Stromal cell of bone marrow (primary cell): ENCODE measurements at regions not wholly inside any gene's neighbourhood (a gene's known extent, or its start where the extent isn't known, plus 50 kb on each side); places are given as distances from the start of the nearest gene placed in this dataset.
"Not testable (repeated sequence)": the region's sequence is repeated elsewhere in the genome, so short reads cannot be mapped to it uniquely, and the experiment has no call there.

Source experiments
- DNase-seq: peaks from one replicate; pipeline ENCODE4 v3.0.0-alpha.2; 2012; ENCODE audit warnings: low read depth

GRCh38 chr12:78519422-78519821, 345.2 kb upstream of the SYT1 start:
- no peak for DNase-seq

DNA sequence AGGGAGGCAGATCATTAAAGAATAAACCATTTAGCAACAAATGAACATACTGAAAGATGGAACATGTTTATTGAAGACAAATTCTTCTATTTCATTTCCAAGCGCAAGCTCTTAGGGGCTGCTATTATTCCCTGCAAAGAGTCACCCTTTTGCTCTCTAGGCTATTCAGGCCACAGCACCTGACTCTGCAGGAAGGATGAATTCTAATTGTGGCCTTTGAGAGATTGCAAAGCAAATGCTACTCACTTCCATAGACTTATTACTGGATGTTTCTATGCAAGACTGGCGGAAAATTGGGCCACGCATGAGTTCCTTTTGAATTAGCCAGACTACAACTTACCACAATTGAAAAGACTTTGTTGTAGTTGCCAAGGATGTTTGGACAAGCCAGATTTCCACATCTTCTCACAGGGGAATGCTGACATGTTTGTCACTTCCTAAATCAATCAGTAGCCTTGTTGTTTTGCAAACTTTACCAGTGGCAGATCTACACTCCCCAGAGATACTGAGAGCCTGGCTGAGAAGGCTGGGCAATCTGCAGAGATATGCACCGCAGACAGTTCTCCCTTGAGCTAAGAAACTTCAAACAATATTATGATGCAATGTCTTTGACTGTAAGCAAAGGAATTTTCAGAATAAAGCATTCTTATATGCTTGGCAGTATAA, 334.3 kb upstream of the SYT1 start:
- DNase-seq: peak; percentile 16

GRCh38 chr12:78531831-78532458, 332.6 kb upstream of the SYT1 start:
- DNase-seq: no peak

DNA sequence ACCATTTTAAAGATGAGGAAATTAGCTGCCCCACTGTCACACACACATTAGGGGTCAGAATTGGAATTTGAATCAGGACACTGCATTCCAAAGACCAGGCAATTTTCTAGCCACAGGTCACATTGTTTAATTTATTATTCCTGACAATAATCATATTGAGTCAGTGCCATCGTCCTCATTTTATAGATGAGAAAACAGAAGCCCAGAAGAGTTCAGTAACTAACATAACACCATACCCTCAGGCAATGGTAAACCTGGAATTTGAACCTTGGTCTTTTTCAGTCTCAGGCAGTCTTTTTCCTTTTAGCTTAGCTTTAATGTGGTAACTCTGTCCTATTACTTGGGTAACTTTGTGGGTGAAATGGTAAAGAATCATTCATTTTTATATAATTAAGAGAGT, 330.3 kb upstream of the SYT1 start:
- no peak for DNase-seq

GRCh38 chr12:78540606-78541336, 323.8 kb upstream of the SYT1 start:
- DNase-seq: no peak

DNA sequence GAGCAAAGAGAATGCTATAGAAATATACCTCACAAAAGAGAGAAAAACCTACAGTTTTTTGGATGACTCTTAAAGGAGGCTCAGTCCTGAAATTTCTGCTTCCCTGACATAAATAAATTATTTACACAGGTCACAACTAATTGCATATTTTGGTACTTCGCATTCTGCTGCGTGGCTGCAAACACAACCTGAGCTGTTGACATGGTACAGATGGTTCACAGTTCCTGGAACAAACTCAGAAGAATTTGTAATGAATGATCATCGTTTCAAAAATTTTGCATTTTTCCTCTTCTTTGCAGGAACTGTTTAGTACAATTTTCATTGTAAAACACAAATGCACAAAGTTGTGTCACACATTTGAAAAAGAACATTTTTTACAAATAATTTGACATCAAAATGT, 313.7 kb upstream of the SYT1 start:
- DNase-seq: no peak

DNA sequence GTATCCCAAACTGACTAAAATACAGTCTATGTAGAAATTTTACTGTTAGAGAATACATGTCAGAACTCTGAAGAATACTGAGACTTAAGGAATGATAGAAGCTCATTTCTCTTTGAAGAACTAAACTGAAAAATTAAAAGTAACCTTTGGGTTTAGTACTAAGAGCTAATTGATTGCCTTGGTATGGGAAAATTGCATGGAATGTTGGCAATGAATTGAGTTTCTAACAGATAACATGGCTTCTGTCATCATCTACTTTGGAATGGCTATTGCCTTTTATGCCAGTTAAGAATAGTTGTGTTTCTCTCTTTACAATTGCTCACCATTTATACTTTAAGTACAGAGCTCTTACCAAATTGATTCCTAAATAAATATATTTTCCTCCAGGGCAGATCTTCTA, 308.8 kb upstream of the SYT1 start:
- DNase-seq: no peak

DNA sequence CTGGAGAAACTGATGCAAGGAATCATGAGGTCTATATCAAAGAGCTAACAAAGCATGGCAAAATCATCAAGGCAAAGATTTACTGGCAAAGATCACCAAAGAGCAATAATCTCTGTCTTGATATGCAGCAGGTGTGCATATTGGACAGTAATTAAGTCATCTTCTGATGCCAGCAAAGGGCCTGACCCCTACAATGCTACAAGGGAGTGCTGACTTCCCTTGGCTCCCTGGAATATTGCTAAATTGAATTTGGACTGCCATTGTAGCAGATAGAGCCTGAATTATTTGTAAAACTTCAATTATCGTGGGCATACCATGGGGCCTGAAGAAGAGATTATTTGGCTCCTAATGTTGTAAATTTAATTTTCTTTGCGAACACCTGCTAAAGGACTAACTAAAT, 307.9 kb upstream of the SYT1 start:
- no peak for DNase-seq

GRCh38 chr12:78559416-78559815, 305.2 kb upstream of the SYT1 start:
- no peak for DNase-seq

DNA sequence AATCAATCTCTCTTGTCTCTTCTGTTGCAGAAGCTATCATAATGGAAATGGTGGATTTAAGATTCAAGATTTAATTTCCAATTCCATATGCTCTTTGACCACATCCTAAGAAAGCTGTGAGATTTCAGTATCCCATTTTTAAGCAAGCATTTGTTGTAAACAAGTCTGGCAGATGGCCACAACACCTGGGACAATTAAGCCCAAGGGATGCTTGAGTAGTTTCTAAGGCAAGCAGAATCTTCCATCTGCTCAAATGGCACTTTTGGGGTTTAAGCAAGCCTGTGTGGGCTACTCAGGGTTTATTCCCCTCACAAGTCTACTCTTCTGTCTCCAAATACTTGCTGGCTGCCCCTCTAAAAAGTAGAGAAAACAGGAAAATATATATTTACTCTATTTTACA, 304.7 kb upstream of the SYT1 start:
- no peak for DNase-seq

GRCh38 chr12:78560633-78561032, 303.9 kb upstream of the SYT1 start:
- no peak for DNase-seq

DNA sequence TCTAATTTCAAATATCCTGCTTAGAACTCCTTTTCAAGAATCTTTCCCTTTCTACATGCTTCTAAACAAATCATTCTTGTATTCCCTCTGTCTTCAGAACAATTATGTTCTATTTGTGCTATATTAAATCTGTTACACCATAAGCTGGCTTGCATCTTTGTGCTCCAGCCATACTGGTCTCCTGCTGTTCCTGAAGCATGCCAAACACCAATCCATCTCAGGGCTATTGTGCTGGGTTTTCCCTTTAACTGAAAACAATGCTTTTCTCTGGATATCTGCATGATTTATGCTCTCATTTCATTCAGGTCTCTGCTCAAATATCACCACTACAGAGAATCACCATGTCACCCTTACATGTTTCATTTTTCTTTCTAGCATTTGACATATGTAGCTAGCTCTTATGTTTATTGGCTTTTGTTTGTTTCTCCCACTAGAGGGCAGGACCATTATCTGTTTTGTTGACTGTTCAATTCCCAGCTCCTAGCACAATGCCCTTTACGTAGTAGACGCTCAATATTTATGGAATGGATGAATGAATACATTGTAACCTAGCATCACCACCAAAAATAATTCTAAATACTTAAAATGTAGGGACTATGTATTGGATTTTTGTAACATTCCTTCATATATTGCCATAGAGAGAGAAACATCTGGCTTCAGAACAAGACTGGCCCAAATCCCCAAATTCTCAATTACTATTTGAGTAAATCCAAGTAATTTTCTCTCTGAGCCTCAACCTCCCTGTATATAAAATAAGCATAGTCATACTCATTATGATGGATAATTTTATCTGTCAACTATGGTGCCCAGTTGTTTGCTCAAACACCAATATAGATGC, 302.0 kb upstream of the SYT1 start:
- DNase-seq: peak; percentile 3

DNA sequence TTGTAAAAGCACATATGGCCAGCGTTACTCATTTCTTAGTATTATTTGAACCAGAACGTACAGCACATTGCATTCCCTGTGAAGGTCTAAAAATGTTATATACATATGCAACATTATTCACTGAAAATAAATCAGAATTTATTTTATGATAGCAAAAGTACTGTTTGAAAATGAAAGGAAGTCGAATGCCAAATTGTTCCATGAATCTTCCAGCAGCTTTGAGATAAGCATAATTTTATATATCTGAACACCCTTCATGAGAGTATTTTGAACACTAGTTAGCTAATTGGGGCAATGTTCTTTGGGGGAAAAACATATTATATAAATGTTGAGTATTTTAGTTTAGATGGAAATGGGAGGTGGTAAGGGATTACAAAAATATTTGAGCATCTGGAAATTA, 300.7 kb upstream of the SYT1 start:
- DNase-seq: no peak

GRCh38 chr12:78566456-78566855, 298.1 kb upstream of the SYT1 start:
- DNase-seq: no peak

GRCh38 chr12:78568321-78569020, 296.1 kb upstream of the SYT1 start:
- no peak for DNase-seq

DNA sequence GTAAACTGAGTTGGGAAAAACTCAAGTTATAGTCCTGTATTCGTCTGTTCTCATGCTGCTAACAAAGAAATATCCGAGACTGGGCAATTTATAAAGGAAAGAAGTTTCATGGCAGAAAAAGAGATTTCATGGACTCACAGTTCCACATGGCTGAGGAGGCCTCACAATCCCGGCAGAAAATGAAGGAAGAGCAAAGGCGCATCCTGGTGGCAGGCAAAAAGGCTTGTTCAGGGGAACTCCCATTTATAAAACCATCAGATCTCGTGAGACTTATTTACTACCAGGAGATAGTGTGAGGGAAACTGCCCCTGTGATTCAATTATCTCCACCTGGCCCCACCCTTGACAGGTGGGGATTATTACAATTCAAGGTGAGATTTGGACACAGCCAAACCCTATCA, 292.6 kb upstream of the SYT1 start:
- DNase-seq: no peak

GRCh38 chr12:78575208-78575607, 289.4 kb upstream of the SYT1 start:
- DNase-seq: not testable (repeated sequence)

GRCh38 chr12:78579846-78580245, 284.7 kb upstream of the SYT1 start:
- no peak for DNase-seq

GRCh38 chr12:78580296-78580695, 284.3 kb upstream of the SYT1 start:
- no peak for DNase-seq

DNA sequence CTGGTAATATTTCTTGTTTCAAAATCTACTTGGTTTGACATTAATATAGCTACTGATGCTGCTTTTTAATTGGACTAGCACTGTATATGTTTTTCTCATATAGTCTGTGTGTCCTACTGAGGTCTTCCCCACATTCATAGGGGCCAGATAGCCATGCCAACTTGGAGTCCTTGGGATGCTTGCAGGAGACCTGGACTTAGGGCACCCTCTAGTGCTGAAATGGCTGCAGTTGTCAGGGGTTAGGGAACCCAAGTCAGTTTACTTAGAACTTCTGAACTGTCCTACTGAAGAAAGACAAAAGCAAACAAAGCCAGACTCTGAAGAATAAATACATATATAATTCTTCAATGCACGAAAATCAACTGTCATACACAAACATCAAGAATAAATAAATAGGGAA, 279.9 kb upstream of the SYT1 start:
- no peak for DNase-seq

- DNase-seq: no peak
Observed at GRCh38 chr12:78585132-78585531, 279.4 kb upstream of the SYT1 start.

GRCh38 chr12:78586790-78587189, 277.8 kb upstream of the SYT1 start:
- no peak for DNase-seq
